OCI-LY3 (cell line): ENCODE measurements at regions not wholly inside any gene's neighbourhood (a gene's known extent, or its start where the extent isn't known, plus 50 kb on each side); places are given as distances from the start of the nearest gene placed in this dataset.

Experiments
- H2AFZ ChIP-seq: fragments of 200-600, 300-600 bp; shearing (Covaris generic); 2 replicates; pipeline ENCODE4 v1.6.0; 2014; ENCODE audit warnings: antibody characterized with exemption, low read depth, low read length
- H3K27ac ChIP-seq: fragments of 200-600, 300-600 bp; sonication (generic); 2 replicates; pipeline ENCODE4 v1.5.1; 2014; ENCODE audit warnings: mild to moderate bottlenecking, low read length, moderate library complexity, mixed read lengths
- H3K27me3 ChIP-seq: fragments of 200-600, 300-600 bp; sonication (generic); 2 replicates; pipeline ENCODE4 v1.6.1; 2014; ENCODE audit warnings: low read depth, low read length, mixed read lengths
- H3K36me3 ChIP-seq: fragments of 200-600, 300-600 bp; sonication (generic); replicated peaks from 2 replicates; pipeline ENCODE3; 2014; ENCODE audit warnings: low read depth, low read length, mixed read lengths
- H3K4me1 ChIP-seq: fragments of 300-600, 200-600 bp; sonication (generic); 2 replicates; pipeline ENCODE4 v1.6.1; 2014; ENCODE audit warnings: low read length, mixed read lengths
- H3K4me2 ChIP-seq: fragments of 200-600, 300-600 bp; sonication (generic); 2 replicates; pipeline ENCODE4 v1.6.1; 2014; ENCODE audit warnings: low read length, mixed read lengths
- H3K4me3 ChIP-seq: fragments of 300-600, 200-600 bp; sonication (generic); 2 replicates; pipeline ENCODE4 v1.5.1; 2014; ENCODE audit warnings: antibody characterized with exemption, mild to moderate bottlenecking, low read length, moderate library complexity
- H3K79me2 ChIP-seq: fragments of 300-600, 200-600 bp; shearing (Covaris generic); 2 replicates; pipeline ENCODE4 v1.6.1; 2014; ENCODE audit warnings: mild to moderate bottlenecking, low read length, mixed read lengths
- H3K9ac ChIP-seq: fragments of 300-600, 200-600 bp; shearing (Covaris generic); 2 replicates; pipeline ENCODE4 v1.6.0; 2014; ENCODE audit warnings: mild to moderate bottlenecking, low read length, moderate library complexity
- H3K9me3 ChIP-seq: fragments of 200-600, 300-600 bp; shearing (Covaris generic); 2 replicates; pipeline ENCODE4 v1.6.1; 2014; ENCODE audit warnings: low read length, mixed read lengths; ENCODE audit not compliant: insufficient read depth
- H4K20me1 ChIP-seq: fragments of 200-600, 300-600 bp; sonication (generic); 2 replicates; pipeline ENCODE4 v1.6.1; 2016; ENCODE audit warnings: low read length, mixed read lengths; ENCODE audit not compliant: insufficient read depth
- CTCF ChIP-seq: fragments of 200-600, 300-600 bp; sonication (generic); IDR thresholded peaks from 2 replicates; pipeline ENCODE4 v1.5.1; 2014; ENCODE audit warnings: antibody characterized with exemption, low read length, low read depth
- EZH2phosphoT487 ChIP-seq: fragments of 200-600 bp; shearing (Covaris generic); IDR thresholded peaks from 2 replicates; pipeline ENCODE4 v1.6.1; 2018; ENCODE audit warnings: antibody characterized with exemption, mixed run types, low read depth

- H3K27ac ChIP-seq, result no peak overlapping the region
- no peaks in the 10 kb centered on the region for H3K9me3 ChIP-seq
- no peaks in the 10 kb centered on the region for H3K27me3 ChIP-seq
- H3K4me2 ChIP-seq, result no peak overlapping the region
- H3K36me3 ChIP-seq, result no peaks in the 10 kb centered on the region
- no peak overlapping the region for H3K9ac ChIP-seq
- no peak overlapping the region; the same call in 1 of the 2 replicates for H2AFZ ChIP-seq
- H4K20me1 ChIP-seq, result no peaks in the 10 kb centered on the region
- no peak for TF ChIP-seq CTCF
- TF ChIP-seq EZH2phosphoT487, result no peak
- no peaks in the 10 kb centered on the region for H3K79me2 ChIP-seq
- H3K4me1 ChIP-seq, result no peaks in the 10 kb centered on the region
- H3K4me3 ChIP-seq, result no peak overlapping the region
Observed at GRCh38 chr14:98244162-98244948, 1027.6 kb downstream of the BCL11B start.

- Histone ChIP-seq H3K27me3 (no peaks in the 10 kb centered on the region), H3K9me3 (no peaks in the 10 kb centered on the region), H3K79me2 (no peaks in the 10 kb centered on the region), H3K36me3 (no peaks in the 10 kb centered on the region), H3K4me2 (no peak overlapping the region), H2AFZ (no peak overlapping the region), H3K27ac (no peak overlapping the region), H3K4me3 (no peak overlapping the region), H3K9ac (no peak overlapping the region), H3K4me1 (no peaks in the 10 kb centered on the region), H4K20me1 (no peaks in the 10 kb centered on the region)
- TF ChIP-seq CTCF, result no peak
- TF ChIP-seq EZH2phosphoT487, result no peak
Observed at GRCh38 chr14:98244966-98245569, 1026.9 kb downstream of the BCL11B start.

- TF ChIP-seq EZH2phosphoT487 (no peak), CTCF (no peak)
- Histone ChIP-seq H3K27me3 (no peaks in the 10 kb centered on the region), H3K9me3 (no peaks in the 10 kb centered on the region), H3K4me1 (no peaks in the 10 kb centered on the region), H3K36me3 (no peaks in the 10 kb centered on the region), H3K27ac (no peak overlapping the region), H3K79me2 (no peaks in the 10 kb centered on the region), H3K9ac (no peak overlapping the region), H4K20me1 (no peaks in the 10 kb centered on the region), H3K4me3 (no peak overlapping the region), H2AFZ (no peak overlapping the region), H3K4me2 (no peak overlapping the region)
Observed at GRCh38 chr14:98249057-98249456, 1022.9 kb downstream of the BCL11B start.

GRCh38 chr14:98249476-98249875 is 1022.5 kb downstream of the BCL11B start:
- H3K9ac ChIP-seq, result no peak overlapping the region
- H3K27ac ChIP-seq, result no peak overlapping the region
- no peak overlapping the region for H3K4me3 ChIP-seq
- H3K4me2 ChIP-seq, result no peak overlapping the region
- no peaks in the 10 kb centered on the region for H3K4me1 ChIP-seq
- no peaks in the 10 kb centered on the region for H3K27me3 ChIP-seq
- no peak overlapping the region for H2AFZ ChIP-seq
- TF ChIP-seq CTCF (no peak), EZH2phosphoT487 (no peak)
- no peaks in the 10 kb centered on the region for H4K20me1 ChIP-seq
- no peaks in the 10 kb centered on the region for H3K79me2 ChIP-seq
- H3K9me3 ChIP-seq, result no peaks in the 10 kb centered on the region
- H3K36me3 ChIP-seq, result no peaks in the 10 kb centered on the region
